ENCODE measurements at regions not wholly inside any gene's neighbourhood (a gene's known extent, or its start where the extent isn't known, plus 50 kb on each side); places are given as distances from the start of the nearest gene placed in this dataset.

DNA sequence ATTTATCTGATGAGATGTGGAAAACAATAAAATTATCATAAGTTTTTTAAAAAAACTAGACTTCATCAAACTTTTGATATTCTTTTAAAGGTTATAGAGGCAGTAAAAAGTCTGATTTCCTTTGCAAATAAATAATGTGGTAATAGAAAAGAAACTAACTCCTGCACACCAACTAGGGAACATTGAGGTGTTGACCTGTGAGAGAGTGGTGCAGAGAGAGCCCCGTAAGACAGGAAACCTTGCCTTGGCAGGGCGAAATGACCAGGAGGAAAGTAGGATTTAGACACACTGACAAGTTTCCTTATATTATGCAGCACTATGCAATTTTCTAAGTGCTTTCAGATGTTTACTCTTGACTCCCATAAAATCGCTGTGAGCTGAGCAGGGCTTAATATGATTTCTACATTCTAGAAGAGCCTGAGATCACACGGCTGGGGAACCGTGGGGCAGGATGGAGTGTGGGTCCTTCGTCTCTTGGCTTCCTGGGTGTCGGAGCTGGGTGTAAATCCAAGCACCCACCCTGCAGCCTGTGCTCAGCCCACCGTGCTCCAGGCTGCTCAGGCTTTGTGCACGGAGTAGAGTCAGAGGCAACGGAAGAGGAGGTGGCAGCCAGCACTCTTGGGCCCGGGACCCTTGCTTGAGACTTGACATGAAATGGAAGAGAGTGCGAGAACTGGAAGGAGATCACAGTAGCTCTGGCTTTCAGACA, 61.3 kb upstream of the FOXQ1 start:
- DNase-seq (ENCODE audit: low read depth) = no peak
- TF ChIP-seq, protein P1, sequence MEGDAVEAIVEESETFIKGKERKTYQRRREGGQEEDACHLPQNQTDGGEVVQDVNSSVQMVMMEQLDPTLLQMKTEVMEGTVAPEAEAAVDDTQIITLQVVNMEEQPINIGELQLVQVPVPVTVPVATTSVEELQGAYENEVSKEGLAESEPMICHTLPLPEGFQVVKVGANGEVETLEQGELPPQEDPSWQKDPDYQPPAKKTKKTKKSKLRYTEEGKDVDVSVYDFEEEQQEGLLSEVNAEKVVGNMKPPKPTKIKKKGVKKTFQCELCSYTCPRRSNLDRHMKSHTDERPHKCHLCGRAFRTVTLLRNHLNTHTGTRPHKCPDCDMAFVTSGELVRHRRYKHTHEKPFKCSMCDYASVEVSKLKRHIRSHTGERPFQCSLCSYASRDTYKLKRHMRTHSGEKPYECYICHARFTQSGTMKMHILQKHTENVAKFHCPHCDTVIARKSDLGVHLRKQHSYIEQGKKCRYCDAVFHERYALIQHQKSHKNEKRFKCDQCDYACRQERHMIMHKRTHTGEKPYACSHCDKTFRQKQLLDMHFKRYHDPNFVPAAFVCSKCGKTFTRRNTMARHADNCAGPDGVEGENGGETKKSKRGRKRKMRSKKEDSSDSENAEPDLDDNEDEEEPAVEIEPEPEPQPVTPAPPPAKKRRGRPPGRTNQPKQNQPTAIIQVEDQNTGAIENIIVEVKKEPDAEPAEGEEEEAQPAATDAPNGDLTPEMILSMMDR (IDR thresholded peaks at IDR 0.05; ENCODE audit: insufficient read depth, low read depth, low read length, missing control alignments) = no peak
- no peak overlapping the region for H3K4me3 ChIP-seq (ENCODE audit: low read length)

DNA sequence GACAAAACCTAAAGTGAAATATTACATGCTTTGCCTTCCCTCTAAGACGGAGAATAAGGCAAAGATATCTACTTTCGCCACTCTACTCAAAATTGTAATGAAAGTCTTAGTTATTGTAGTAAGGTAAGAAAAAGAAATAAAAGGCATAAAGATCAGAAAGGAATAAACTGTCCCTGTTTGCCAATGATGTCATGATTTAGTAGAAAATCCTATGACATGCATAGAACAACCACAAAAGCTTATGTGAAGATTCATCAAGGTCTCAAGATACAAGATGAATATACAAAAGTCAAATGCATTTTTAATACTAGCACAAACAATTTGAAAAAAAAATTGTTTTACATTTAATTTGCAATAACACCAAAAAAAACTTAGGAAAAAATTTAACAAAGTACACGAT, 64.0 kb upstream of the FOXQ1 start:
- no peak for DNase-seq (ENCODE audit: low read depth)
- no peak overlapping the region for H3K4me3 ChIP-seq (ENCODE audit: low read length)

DNA sequence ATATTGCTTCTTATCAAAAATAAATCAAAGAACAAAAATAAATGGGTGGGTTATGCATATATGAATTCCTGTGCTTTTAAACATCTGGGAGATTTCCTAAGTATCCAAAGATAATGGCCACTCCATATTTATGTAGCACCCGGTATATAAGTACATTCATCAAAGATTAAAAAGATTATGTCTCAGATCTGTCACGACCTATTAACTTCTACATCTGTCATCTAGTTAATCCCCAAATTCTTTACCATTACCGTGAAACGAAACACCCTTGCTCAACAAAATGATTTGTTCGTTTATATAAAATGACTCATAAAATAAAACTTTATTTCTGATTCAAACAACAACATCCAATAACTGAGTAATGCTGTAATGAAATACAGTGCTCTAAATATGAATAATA, 64.8 kb upstream of the FOXQ1 start:
- TF ChIP-seq, protein P1 (IDR thresholded peaks at IDR 0.05; ENCODE audit: insufficient read depth, low read depth, low read length, missing control alignments) = no peak
- H3K4me3 ChIP-seq (ENCODE audit: low read length) = no peak overlapping the region
- DNase-seq (ENCODE audit: low read depth) = peak; percentile 17

More for the DNA sequence above, 64.0 kb upstream of the FOXQ1 start:
- TF ChIP-seq, protein P1 (IDR thresholded peaks at IDR 0.05; ENCODE audit: insufficient read depth, low read depth, low read length, missing control alignments) = no peak

DNA sequence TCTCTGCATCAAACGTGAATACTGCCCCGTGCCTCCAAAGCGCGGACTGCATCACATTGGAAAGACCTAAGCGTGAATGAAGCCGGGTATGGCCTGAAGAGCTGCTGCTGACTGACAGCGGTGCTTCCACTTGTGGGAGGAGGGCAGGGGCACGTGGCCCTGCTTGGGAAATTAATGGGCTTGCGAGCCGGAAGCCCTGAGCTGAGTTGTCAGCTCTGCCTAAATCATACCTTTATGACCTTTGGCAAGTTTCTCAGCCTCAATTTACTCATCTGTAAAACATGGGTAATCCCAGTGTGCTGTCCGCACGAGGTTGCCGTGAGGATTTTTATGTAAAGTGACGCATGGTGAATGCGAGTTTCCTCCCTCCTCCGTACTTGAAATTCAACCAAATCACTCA, 67.0 kb upstream of the FOXQ1 start:
- TF ChIP-seq, protein P1 (IDR thresholded peaks at IDR 0.05; ENCODE audit: insufficient read depth, low read depth, low read length, missing control alignments) = no peak
- DNase-seq (ENCODE audit: low read depth) = no peak
- H3K4me3 ChIP-seq (ENCODE audit: low read length) = no peak overlapping the region

DNA sequence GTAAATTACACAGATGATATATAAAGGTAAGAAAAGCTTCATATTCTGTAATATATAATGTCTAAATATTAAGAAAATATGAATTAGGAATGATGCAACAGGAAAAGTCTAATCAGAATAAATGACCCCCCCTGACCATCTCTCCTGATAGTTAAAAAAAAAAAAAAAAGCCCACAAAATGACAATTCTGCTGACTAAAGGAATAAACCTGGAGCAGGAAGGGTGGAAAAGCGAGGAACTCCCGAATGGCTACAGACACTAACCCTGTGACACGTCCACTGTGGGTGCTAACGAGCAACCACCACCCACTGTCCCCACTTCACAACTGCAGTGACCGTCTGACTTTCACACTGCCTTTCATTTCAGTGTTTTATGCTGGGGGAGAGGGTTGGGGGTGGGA, 67.6 kb upstream of the FOXQ1 start:
- H3K4me3 ChIP-seq (ENCODE audit: low read length) = no peak overlapping the region
- TF ChIP-seq, protein P1 (IDR thresholded peaks at IDR 0.05; ENCODE audit: insufficient read depth, low read depth, low read length, missing control alignments) = no peak
- DNase-seq (ENCODE audit: low read depth) = no peak

DNA sequence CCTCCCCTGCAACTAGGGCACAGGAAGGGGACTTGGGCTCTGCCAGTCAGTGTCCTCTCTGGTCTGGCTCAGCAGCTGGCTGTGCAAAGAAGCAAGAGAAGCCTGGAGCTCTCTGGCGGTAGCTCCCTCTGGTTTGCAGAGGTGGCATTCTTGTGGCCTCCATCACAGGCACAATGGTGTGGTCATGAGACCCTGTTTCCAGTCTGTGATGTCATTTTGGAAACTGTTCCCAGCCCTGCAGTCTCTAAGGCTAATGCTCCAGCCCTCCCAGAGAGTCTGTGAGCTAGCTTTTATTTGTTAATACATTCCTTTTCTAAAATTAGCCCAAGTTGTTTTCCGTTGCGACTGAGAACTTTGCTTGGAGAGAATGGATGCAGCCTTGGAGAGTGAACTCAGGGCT, 69.5 kb upstream of the FOXQ1 start:
- H3K4me3 ChIP-seq (ENCODE audit: low read length) = no peak overlapping the region
- TF ChIP-seq, protein P1 (IDR thresholded peaks at IDR 0.05; ENCODE audit: insufficient read depth, low read depth, low read length, missing control alignments) = no peak
- no peak for DNase-seq (ENCODE audit: low read depth)

DNA sequence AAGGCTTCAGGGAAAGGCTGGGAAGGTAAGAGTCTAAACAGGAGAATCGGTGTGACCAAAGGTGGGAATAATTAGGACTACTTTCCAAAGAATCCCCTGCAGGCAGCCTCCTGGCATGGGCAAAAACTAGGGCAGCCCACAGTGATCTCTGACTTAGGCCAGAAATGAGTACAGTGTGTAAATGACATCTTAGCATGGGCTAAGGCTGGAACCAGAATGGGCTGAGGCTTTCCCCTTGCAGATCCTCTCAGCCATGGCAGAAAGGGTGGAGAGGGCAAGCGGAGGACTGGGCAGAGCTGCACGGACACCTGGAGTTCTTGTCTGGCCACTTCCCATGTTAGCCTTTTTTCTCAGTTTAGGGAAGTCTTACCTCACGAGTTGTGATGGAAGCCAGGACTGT, 69.9 kb upstream of the FOXQ1 start:
- H3K4me3 ChIP-seq (ENCODE audit: low read length) = no peak overlapping the region
- no peak for DNase-seq (ENCODE audit: low read depth)
- TF ChIP-seq, protein P1 (IDR thresholded peaks at IDR 0.05; ENCODE audit: insufficient read depth, low read depth, low read length, missing control alignments) = no peak
